ENCODE measurements at regions not wholly inside any gene's neighbourhood (a gene's known extent, or its start where the extent isn't known, plus 50 kb on each side); places are given as distances from the start of the nearest gene placed in this dataset.

DNA sequence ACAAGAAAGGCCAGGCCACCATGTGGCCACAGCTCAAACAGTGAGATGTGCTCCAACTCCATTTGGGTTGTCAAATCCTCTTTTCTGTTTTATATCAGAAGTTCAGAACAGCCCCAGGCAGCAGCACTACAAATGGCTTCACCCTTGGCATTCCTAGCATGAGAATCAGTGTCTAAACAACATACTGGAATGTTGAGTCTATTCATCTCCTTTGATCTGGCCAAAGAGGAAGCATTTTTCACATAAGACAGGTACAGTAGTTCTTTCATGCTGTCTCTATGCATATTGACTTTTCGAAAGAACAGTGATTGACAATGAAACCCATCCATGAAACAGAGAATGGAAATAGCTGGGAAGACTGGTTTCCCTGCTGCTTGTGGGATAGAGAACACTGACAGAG, 289.5 kb downstream of the USP46 start:
- no peak for ATAC-seq
- Histone ChIP-seq H3K4me1 (peaks cover 0 to 5% (median 0%) of the 10 kb centered on the region in 12 donors), H3K27ac (no peak overlapping the region), H3K9me3 (no peaks in the 10 kb centered on the region), H3K36me3 (no peaks in the 10 kb centered on the region), H3K4me3 (no peak overlapping the region), H3K27me3 (no peaks in the 10 kb centered on the region)
- intact Hi-C loops (cut with DNase I), result loop anchor here in 9 of 10 donors (5.0 to 10.0 kb wide), 10 partner anchors 105 to 1865 kb away; partner anchors contain the start of genes PDGFRA (in 1 of the 9) and RASL11B (in 1 of the 9)
- TF ChIP-seq, protein P1, sequence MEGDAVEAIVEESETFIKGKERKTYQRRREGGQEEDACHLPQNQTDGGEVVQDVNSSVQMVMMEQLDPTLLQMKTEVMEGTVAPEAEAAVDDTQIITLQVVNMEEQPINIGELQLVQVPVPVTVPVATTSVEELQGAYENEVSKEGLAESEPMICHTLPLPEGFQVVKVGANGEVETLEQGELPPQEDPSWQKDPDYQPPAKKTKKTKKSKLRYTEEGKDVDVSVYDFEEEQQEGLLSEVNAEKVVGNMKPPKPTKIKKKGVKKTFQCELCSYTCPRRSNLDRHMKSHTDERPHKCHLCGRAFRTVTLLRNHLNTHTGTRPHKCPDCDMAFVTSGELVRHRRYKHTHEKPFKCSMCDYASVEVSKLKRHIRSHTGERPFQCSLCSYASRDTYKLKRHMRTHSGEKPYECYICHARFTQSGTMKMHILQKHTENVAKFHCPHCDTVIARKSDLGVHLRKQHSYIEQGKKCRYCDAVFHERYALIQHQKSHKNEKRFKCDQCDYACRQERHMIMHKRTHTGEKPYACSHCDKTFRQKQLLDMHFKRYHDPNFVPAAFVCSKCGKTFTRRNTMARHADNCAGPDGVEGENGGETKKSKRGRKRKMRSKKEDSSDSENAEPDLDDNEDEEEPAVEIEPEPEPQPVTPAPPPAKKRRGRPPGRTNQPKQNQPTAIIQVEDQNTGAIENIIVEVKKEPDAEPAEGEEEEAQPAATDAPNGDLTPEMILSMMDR (IDR thresholded peaks at IDR 0.05), result no peak
- no peak for TF ChIP-seq POLR2A (IDR thresholded peaks at IDR 0.05)
- WGBS, 4 donors, result 89 to 96% (median 92%) methylated on average over 1 of the region's 1 CpG
- DNase-seq, result no peak

DNA sequence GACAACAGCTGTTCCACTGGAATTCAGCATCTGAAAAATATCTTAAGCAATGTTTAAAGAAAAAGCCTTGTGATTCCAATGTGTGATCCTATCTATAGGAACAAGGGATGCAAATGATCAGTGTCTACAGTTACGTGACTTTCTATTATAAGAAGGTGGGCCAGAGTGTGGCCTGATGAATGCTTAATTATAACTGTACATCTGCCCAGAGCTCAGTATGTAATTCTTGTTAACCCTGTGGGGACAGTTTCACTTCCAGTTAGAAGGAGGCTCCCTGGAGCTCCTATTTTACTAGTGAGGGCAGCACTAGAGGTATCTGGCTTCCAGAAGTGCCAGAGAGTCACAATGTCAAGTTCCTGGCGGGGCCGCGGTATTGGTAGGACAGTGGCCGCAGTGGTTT, 288.5 kb downstream of the USP46 start:
- no peak for DNase-seq
- 82 to 91% (median 89%) methylated on average over 5 of the region's 5 CpGs for WGBS, 4 donors
- intact Hi-C loops (cut with DNase I), result loop anchor here in 7 of 10 donors (5.0 to 10.0 kb wide), 8 partner anchors 136 to 1864 kb away; partner anchors contain the start of genes PDGFRA (in 1 of the 7) and RASL11B (in 1 of the 7)
- Histone ChIP-seq H3K27ac (no peak overlapping the region), H3K27me3 (no peaks in the 10 kb centered on the region), H3K36me3 (no peaks in the 10 kb centered on the region), H3K9me3 (no peaks in the 10 kb centered on the region), H3K4me1 (peaks cover 0 to 5% (median 0%) of the 10 kb centered on the region in 12 donors), H3K4me3 (no peak overlapping the region)
- no peak for TF ChIP-seq POLR2A (IDR thresholded peaks at IDR 0.05)
- TF ChIP-seq, protein P1 (IDR thresholded peaks at IDR 0.05), result no peak
- ATAC-seq, result no peak

DNA sequence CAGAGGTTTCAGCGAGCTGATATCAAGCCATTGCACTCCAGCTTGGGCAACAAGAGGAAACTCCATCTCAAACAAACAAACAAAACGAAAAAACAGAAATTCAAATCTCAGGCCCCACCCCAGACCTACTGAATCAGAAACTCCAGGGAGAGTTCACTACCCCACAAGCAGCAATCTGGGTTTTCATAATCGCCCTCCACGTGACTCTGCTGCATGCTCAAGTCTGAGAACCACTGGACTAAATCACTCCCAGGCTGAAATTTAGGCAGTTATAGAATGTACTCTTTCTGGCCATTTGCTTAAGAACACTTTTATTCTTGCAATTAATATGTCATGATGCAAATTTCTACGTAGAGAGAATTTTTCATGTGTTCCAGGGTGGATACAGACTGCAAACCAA, 287.3 kb downstream of the USP46 start:
- no peak overlapping the region for H3K4me3 ChIP-seq
- intact Hi-C loops (cut with DNase I), result loop anchor here in 7 of 10 donors (5.0 to 10.0 kb wide), 8 partner anchors 137 to 1863 kb away; partner anchors contain the start of genes PDGFRA (in 1 of the 7) and RASL11B (in 1 of the 7)
- no peak for TF ChIP-seq POLR2A (IDR thresholded peaks at IDR 0.05)
- TF ChIP-seq, protein P1 (IDR thresholded peaks at IDR 0.05), result no peak
- no peaks in the 10 kb centered on the region for H3K36me3 ChIP-seq
- H3K27me3 ChIP-seq, result no peaks in the 10 kb centered on the region
- no peak overlapping the region for H3K27ac ChIP-seq
- H3K9me3 ChIP-seq, result no peaks in the 10 kb centered on the region
- H3K4me1 ChIP-seq, result peaks cover 0 to 6% (median 0%) of the 10 kb centered on the region in 12 donors
- ATAC-seq (no peak), DNase-seq (no peak)
- 83 to 92% (median 86%) methylated on average over 5 of the region's 5 CpGs for WGBS, 4 donors

DNA sequence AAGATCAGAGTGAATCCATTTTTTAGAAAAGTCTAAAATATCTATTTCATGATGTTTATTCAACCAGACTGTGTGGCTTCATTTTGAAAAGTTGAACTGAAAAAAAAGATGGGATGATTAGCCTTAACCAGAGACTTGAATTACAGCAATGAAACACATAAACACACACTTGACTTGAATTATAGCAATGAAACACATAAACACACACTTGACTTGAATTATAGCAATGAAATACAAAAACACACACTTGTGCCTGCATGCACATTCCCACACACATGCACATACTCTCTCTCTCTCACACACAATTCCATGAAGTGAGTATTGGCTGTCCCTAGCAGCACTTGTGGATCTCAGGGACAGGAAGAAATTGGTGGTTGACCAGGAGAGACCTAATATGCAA, 286.8 kb downstream of the USP46 start:
- no peaks in the 10 kb centered on the region for H3K36me3 ChIP-seq
- DNase-seq (no peak), ATAC-seq (no peak)
- H3K27me3 ChIP-seq, result no peaks in the 10 kb centered on the region
- H3K4me1 ChIP-seq, result peaks cover 0 to 6% (median 0%) of the 10 kb centered on the region in 12 donors
- no peak overlapping the region for H3K4me3 ChIP-seq
- intact Hi-C loops (cut with DNase I), result loop anchor here in 7 of 10 donors (5.0 to 10.0 kb wide), 8 partner anchors 137 to 1863 kb away; partner anchors contain the start of genes PDGFRA (in 1 of the 7) and RASL11B (in 1 of the 7)
- H3K9me3 ChIP-seq, result no peaks in the 10 kb centered on the region
- H3K27ac ChIP-seq, result no peak overlapping the region
- TF ChIP-seq POLR2A (IDR thresholded peaks at IDR 0.05), result no peak
- TF ChIP-seq, protein P1 (IDR thresholded peaks at IDR 0.05), result no peak
